ENCODE measurements at regions not wholly inside any gene's neighbourhood (a gene's known extent, or its start where the extent isn't known, plus 50 kb on each side); places are given as distances from the start of the nearest gene placed in this dataset.

DNA sequence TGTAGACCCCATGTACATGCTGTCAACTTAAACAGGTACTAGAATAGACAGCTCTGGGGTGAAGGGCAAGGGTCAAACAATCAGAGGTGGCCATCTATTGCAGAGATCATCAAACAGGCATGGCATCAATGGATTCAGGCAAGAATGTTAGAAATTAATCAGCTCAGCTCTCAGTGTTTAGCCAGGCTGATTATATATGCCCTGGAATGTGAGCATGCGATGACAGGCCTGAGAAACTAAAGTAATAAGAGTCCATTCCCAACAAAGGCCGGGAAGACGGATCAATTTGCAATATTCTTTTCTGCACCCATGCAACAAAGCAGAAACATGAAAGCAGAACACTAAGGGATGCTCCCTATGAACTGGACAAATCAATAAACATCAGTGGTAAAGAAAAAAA lies 380.5 kb upstream of the SPRED2 start:
- no peak for TF ChIP-seq POLR2A (IDR thresholded peaks at IDR 0.05)
- TF ChIP-seq, protein P1, sequence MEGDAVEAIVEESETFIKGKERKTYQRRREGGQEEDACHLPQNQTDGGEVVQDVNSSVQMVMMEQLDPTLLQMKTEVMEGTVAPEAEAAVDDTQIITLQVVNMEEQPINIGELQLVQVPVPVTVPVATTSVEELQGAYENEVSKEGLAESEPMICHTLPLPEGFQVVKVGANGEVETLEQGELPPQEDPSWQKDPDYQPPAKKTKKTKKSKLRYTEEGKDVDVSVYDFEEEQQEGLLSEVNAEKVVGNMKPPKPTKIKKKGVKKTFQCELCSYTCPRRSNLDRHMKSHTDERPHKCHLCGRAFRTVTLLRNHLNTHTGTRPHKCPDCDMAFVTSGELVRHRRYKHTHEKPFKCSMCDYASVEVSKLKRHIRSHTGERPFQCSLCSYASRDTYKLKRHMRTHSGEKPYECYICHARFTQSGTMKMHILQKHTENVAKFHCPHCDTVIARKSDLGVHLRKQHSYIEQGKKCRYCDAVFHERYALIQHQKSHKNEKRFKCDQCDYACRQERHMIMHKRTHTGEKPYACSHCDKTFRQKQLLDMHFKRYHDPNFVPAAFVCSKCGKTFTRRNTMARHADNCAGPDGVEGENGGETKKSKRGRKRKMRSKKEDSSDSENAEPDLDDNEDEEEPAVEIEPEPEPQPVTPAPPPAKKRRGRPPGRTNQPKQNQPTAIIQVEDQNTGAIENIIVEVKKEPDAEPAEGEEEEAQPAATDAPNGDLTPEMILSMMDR (IDR thresholded peaks at IDR 0.05 in 4 of 5, conservative IDR thresholded peaks at IDR 0.05 in 1 of 5) = no peak
